ENCODE measurements at regions not wholly inside any gene's neighbourhood (a gene's known extent, or its start where the extent isn't known, plus 50 kb on each side); places are given as distances from the start of the nearest gene placed in this dataset.

DNA sequence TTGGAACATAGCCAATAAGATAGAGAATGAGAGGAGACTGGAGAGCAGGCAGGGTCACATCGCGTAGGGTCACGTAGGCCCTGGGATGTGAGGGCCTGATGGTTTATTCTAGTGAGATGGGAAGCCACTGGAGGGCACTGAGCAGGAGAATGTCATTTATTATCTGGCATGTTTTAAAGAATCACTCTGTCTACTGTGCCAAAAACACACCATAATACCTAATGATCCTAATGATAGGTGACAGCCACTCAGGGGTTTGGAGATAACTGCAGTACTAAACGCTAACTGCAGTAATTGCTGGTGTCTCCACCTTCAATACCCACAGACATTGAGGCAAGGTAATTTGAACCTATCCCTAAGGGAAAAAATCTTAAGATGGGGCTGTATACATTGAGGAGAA is 185.4 kb downstream of the TTLL7 start:
- TF ChIP-seq, protein P1, sequence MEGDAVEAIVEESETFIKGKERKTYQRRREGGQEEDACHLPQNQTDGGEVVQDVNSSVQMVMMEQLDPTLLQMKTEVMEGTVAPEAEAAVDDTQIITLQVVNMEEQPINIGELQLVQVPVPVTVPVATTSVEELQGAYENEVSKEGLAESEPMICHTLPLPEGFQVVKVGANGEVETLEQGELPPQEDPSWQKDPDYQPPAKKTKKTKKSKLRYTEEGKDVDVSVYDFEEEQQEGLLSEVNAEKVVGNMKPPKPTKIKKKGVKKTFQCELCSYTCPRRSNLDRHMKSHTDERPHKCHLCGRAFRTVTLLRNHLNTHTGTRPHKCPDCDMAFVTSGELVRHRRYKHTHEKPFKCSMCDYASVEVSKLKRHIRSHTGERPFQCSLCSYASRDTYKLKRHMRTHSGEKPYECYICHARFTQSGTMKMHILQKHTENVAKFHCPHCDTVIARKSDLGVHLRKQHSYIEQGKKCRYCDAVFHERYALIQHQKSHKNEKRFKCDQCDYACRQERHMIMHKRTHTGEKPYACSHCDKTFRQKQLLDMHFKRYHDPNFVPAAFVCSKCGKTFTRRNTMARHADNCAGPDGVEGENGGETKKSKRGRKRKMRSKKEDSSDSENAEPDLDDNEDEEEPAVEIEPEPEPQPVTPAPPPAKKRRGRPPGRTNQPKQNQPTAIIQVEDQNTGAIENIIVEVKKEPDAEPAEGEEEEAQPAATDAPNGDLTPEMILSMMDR (conservative IDR thresholded peaks at IDR 0.05; ENCODE audit: low read length): no peak
- DNase-seq (ENCODE audit: low read depth): no peak
- no peak overlapping the region for H3K4me3 ChIP-seq (ENCODE audit: low read length)

DNA sequence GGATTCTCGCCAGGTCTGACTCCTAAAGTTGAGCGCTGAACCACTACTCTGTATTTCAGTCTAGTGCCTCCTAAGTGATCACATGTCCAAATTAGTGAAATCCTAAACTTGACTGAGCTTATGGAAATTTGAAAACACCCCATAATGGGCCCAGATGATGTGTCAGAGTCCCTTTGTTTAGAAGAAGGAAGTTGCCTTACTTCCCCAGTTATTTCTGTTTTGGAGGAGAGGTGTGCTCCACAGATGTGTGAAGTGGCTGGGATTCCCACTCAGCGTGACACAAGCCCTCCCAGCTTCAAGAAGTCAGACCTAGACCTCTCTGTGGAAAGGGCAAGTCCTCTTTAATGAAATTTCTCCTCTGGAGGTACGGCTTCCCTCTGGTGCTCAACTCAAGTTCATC is 188.8 kb downstream of the TTLL7 start:
- H3K4me3 ChIP-seq (ENCODE audit: low read length): no peak overlapping the region
- TF ChIP-seq, protein P1 (conservative IDR thresholded peaks at IDR 0.05; ENCODE audit: low read length): no peak
- no peak for DNase-seq (ENCODE audit: low read depth)

DNA sequence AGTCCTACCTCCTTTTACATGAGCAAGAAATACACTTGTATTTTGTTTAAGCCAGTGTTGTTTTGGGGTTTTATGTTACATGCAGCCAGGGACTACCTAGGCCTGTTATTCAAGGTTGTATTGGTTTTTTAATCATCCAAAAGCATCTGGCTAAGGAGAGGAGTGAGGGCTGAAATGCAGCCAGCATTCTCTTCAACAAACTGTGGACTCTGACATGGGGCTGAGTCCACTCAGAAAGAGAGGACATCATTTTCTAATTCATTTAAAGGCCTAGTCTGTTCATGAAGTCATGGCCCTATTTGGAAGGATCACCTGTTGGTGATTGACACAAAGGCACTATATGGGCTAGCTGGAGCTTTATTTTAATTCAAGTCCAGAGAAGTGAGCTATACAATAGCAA is 190.4 kb downstream of the TTLL7 start:
- TF ChIP-seq, protein P1 (conservative IDR thresholded peaks at IDR 0.05; ENCODE audit: low read length): no peak
- no peak for DNase-seq (ENCODE audit: low read depth)
- no peak overlapping the region for H3K4me3 ChIP-seq (ENCODE audit: low read length)

DNA sequence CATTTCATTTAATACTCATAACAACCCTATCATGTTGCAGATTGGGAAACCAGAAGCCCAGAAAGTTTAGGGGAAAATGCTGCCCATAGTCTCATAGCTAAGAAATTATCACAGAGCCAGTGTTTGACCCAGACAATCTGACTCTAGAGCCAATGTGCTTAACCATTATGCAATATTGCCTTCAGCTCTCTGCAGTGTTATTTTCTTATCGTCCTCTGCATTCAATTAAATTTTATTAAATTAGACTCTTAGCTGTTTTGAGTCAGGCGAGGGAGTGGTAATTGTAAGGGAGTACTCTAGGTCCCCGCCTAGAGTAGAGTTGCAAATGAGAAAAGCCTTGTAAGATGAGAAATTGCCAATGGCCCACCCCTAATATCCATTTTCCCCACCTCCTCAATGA is 191.1 kb downstream of the TTLL7 start:
- no peak for DNase-seq (ENCODE audit: low read depth)
- TF ChIP-seq, protein P1 (conservative IDR thresholded peaks at IDR 0.05; ENCODE audit: low read length): no peak
- H3K4me3 ChIP-seq (ENCODE audit: low read length): no peak overlapping the region

DNA sequence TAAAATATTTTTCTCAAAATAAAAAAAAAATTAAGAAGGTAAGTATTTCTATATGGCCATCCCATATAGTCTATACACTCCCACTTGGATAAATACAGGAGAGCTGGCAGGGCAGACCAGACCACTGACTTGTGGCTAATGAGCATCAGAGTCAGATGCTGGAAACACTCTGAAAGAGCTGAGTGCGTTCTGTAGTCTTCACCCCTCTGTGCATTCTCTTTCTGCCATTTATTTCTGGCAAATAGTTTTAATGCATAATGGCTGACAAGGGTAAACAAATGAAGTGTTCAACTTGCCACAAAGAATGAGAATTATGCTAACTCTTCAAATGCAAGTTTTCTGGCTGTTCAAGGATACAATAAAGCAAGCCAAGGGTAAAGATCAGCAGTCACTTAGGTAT is 191.7 kb downstream of the TTLL7 start:
- TF ChIP-seq, protein P1 (conservative IDR thresholded peaks at IDR 0.05; ENCODE audit: low read length): no peak
- no peak overlapping the region for H3K4me3 ChIP-seq (ENCODE audit: low read length)
- DNase-seq (ENCODE audit: low read depth): no peak

DNA sequence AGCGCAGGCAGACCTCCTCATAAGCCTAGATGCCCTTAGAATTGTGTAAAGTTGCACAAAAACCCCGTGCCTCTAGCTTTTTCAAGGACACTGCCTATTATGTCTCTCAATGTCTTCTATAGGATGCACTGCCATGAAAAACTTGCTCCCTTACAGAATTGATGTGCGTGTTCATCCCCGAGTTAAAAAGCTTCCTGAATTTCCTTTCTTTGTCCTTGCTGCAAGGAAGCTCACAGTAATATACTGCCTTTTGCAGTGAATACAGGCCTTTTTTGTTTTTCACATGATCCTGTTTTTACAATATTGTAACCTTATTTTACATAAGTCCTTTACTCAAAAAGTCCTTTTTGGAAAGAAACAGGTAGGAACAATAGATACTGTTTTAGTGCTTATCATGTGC is 193.0 kb downstream of the TTLL7 start:
- no peak for DNase-seq (ENCODE audit: low read depth)
- TF ChIP-seq, protein P1 (conservative IDR thresholded peaks at IDR 0.05; ENCODE audit: low read length): no peak
- no peak overlapping the region for H3K4me3 ChIP-seq (ENCODE audit: low read length)

DNA sequence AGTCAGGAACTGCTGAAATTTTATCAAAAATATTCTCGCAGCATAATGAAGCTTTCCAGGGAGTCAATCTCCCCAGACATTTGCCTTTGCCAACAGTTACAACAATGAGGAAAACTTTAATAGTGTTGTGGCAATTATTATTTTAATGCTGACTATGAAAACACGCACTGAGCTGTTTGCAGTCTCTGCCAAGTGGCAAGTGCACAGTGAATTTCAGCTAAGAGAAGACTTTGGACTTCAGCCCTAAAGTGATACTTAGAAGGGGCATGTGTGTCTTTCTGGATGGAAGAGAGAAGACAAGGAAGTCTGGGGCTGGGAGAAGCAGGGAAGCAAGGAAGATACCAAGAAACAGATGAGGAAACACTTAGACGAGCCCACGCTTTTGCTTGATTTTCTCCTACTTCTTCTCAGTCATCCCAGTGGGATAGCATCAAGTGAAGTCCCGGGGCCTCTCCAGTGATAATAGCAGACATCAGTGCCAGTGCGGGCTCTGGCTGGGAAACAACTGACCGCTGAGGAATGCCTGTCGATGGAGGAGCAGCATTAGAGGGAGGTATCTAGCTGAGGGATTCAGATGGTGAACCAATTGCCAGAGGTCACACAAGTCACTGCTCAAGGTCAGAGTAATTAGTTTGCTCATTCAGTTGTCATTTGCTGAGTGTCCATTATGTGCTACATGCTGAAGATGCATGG is 196.3 kb downstream of the TTLL7 start:
- H3K4me3 ChIP-seq (ENCODE audit: low read length): no peak overlapping the region
- TF ChIP-seq, protein P1 (conservative IDR thresholded peaks at IDR 0.05; ENCODE audit: low read length): no peak
- DNase-seq (ENCODE audit: low read depth): no peak
